MG63 (cell line): ENCODE measurements at regions not wholly inside any gene's neighbourhood (a gene's known extent, or its start where the extent isn't known, plus 50 kb on each side); places are given as distances from the start of the nearest gene placed in this dataset.
A peak's percentile ranks its signal among the peaks of the same experiment; 100 is the strongest.
"Not testable (repeated sequence)": the region's sequence is repeated elsewhere in the genome, so short reads cannot be mapped to it uniquely, and the experiment has no call there.

ENCODE experiments used
- DNase-seq: peaks from one replicate; pipeline ENCODE4 v3.0.0-alpha.2; 2020
- H3K27me3 ChIP-seq: fragments of 250-450 bp; sonication (Bioruptor Pico); 2 replicates; pipeline ENCODE4 v1.5.1; 2020; ENCODE audit warnings: mild to moderate bottlenecking, moderate library complexity
- H3K36me3 ChIP-seq: fragments of 250-450 bp; sonication (Bioruptor Pico); 2 replicates; pipeline ENCODE4 v1.5.1; 2020; ENCODE audit warnings: mild to moderate bottlenecking, moderate library complexity
- H3K4me3 ChIP-seq: fragments of 250-450 bp; sonication (Bioruptor Pico); 2 replicates; pipeline ENCODE4 v1.5.1; 2020; ENCODE audit warnings: mild to moderate bottlenecking, moderate library complexity
- H3K9me3 ChIP-seq: fragments of 250-450 bp; sonication (Bioruptor Pico); 2 replicates; pipeline ENCODE4 v1.5.1; 2020; ENCODE audit warnings: mild to moderate bottlenecking, moderate library complexity

- Histone ChIP-seq H3K27me3 (no peaks in the 10 kb centered on the region), H3K9me3 (no peaks in the 10 kb centered on the region), H3K36me3 (no peaks in the 10 kb centered on the region), H3K4me3 (no peak overlapping the region)
- no peak for DNase-seq
Observed at GRCh38 chr4:183374950-183375555, 52.8 kb upstream of the CLDN24 start.

GRCh38 chr4:183376381-183376780, 54.2 kb upstream of the CLDN24 start:
- H3K36me3 ChIP-seq: no peaks in the 10 kb centered on the region
- H3K9me3 ChIP-seq: no peaks in the 10 kb centered on the region
- H3K27me3 ChIP-seq: no peaks in the 10 kb centered on the region
- H3K4me3 ChIP-seq: no peak overlapping the region
- no peak for DNase-seq

- no peak for DNase-seq
- Histone ChIP-seq H3K4me3 (no peak overlapping the region), H3K27me3 (no peaks in the 10 kb centered on the region), H3K9me3 (no peaks in the 10 kb centered on the region), H3K36me3 (no peaks in the 10 kb centered on the region)
Observed at GRCh38 chr4:183377491-183377890, 55.3 kb upstream of the CLDN24 start.

DNA sequence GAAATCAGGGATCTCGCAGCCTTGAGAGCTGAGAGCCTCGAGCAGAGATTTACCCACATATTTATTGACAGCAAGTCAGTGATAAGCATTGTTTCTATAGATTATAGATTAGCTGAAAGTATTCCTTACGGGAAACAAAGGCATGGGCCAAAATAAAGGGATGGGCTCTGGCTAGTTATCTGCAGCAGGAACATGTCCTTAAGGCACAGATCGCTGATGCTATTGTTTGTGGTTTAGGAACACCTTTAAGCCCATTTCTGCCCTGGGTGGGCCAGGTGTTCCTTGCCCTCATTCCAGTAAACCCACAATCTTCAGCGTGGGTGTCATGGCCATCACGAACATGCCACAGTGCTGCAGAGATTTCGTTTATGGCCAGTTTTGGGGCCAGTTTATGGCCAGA, 56.1 kb upstream of the CLDN24 start:
- not testable (repeated sequence) for H3K9me3 ChIP-seq, H3K36me3 ChIP-seq, H3K4me3 ChIP-seq, DNase-seq, H3K27me3 ChIP-seq

DNA sequence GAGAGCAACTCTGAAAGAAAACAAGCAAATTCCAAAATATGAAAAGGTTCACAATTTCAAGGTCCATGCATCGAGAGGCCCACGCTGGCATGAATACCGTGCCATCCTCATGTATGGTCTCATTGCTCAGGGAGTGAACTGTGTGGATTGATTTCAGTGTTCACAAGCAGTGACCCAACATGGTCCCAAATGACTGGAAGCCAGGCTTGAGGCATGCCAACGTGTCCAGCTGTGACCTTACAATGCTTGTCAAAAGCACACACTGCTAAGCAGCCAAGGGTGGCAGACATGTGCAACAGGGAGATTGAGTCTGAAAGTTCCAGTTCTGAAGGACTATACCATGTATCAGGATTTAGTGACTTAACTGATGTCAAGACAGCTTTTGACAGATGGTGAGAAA, 58.7 kb upstream of the CLDN24 start:
- Histone ChIP-seq H3K36me3 (no peaks in the 10 kb centered on the region), H3K4me3 (no peak overlapping the region), H3K27me3 (no peaks in the 10 kb centered on the region), H3K9me3 (no peaks in the 10 kb centered on the region)
- DNase-seq: no peak

- Histone ChIP-seq H3K4me3 (no peak overlapping the region), H3K9me3 (no peaks in the 10 kb centered on the region), H3K27me3 (no peaks in the 10 kb centered on the region), H3K36me3 (no peaks in the 10 kb centered on the region)
- no peak for DNase-seq
Observed at GRCh38 chr4:183383606-183384005, 60.8 kb upstream of the CDKN2AIP start.

DNA sequence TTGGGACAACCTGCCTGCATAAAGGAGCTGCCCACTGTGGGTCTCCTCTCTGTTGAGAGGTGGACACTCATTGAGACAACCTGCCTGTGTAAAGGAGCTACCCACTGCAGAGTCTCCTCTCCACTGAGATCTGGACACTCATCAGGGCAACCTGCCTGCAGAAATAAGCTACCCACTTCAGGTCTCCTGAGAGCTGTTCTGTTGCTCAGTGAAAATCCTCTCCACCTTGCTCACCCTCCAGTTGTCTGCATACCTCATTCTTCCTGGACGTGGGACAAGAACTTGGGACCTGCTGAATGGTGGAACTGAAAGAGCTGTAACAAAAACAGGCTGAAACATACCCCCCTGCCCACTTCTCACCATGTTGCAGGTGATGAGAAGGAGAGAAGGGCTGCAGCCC, 59.9 kb upstream of the CDKN2AIP start:
- H3K4me3 ChIP-seq: no peak overlapping the region
- H3K36me3 ChIP-seq: no peaks in the 10 kb centered on the region
- DNase-seq: no peak
- no peaks in the 10 kb centered on the region for H3K9me3 ChIP-seq
- H3K27me3 ChIP-seq: no peaks in the 10 kb centered on the region

DNA sequence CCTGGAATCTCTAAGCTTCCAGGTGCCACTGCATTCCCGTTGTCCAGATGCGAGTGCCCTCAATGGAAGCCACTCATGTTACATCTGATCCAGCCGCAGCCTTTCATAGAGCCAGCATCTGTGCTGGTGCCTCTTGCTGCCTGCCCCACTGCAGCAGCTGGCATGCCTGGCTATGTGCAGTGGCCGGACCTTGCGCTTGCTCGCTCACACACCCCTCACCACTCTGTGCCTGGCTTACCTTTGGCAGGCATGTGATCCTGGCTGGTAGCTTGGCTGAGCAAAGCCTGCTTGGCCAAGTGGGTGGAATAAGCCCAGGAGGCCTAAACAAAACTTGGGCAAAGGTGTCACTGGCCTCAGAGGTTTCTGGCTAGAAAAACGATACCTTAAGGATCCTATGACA, 59.5 kb upstream of the CDKN2AIP start:
- H3K4me3 ChIP-seq: no peak overlapping the region
- H3K9me3 ChIP-seq: no peaks in the 10 kb centered on the region
- no peaks in the 10 kb centered on the region for H3K36me3 ChIP-seq
- no peak for DNase-seq
- H3K27me3 ChIP-seq: no peaks in the 10 kb centered on the region

DNA sequence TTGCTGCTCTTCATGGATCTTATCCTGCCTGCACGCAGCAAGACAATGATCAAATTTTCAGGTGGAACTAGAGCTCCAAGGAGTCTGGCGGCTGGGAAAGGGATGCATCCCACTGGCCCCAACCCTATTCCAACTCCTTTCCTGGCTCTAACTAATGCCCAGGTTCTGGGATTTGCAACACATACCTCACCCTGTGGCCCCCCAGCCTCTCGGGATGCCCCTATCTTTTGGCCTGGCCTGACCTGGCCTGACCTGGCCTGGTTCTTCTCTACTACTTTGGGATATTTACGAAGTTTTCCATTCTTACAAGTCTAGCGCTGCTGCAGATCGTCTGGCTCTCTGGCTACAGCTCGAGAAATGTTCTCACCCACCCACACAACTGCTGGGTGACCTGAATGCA, 56.4 kb upstream of the CDKN2AIP start:
- DNase-seq: no peak
- no peaks in the 10 kb centered on the region for H3K36me3 ChIP-seq
- H3K4me3 ChIP-seq: no peak overlapping the region
- no peaks in the 10 kb centered on the region for H3K27me3 ChIP-seq
- no peaks in the 10 kb centered on the region for H3K9me3 ChIP-seq

DNA sequence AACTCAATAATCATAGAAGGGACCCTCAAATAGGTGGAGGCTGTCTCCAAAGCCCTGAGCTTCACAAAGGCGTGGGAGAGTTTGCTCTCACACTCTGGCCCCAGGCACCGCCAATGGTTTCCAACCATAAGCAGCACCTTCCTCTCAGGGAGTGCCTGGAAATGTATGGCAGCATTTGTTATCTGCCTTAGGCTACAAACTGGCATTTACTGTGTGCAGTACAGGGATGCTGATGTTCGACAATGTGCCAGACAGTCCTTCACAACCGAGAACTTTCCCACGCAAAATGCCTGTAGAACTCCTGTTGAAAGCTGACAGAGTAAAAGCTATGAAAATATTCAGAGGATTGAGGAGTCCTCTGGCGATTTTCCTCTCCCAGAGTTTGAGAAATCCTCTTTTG, 55.7 kb upstream of the CDKN2AIP start:
- Histone ChIP-seq H3K36me3 (no peaks in the 10 kb centered on the region), H3K27me3 (no peaks in the 10 kb centered on the region), H3K4me3 (no peak overlapping the region), H3K9me3 (no peaks in the 10 kb centered on the region)
- no peak for DNase-seq

DNA sequence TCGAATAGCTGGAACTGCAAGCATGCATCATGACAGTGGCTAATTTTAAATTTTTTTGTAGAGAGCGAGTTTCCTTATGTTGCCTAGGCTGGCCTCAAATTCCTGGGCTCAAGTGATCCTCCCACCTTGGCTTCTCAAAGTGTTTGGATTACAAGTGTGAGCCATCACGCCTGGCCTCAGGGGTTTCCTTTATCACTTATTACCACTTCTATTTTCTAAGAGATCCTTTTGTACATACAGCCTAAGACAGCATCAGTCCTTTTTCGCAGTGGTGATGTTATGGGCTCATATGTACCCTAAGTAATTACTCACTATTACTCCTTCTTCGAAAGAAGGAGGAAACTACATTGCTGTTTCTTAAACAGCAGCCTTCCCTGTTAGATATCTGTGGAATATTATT, 54.1 kb upstream of the CDKN2AIP start:
- Histone ChIP-seq H3K36me3 (no peaks in the 10 kb centered on the region), H3K4me3 (no peak overlapping the region), H3K27me3 (no peaks in the 10 kb centered on the region), H3K9me3 (no peaks in the 10 kb centered on the region)
- peak; percentile 6 for DNase-seq

- H3K36me3 ChIP-seq: no peaks in the 10 kb centered on the region
- H3K9me3 ChIP-seq: no peaks in the 10 kb centered on the region
- H3K4me3 ChIP-seq: no peak overlapping the region
- no peak for DNase-seq
- H3K27me3 ChIP-seq: no peaks in the 10 kb centered on the region
Observed at GRCh38 chr4:183391204-183391603, 53.2 kb upstream of the CDKN2AIP start.

DNA sequence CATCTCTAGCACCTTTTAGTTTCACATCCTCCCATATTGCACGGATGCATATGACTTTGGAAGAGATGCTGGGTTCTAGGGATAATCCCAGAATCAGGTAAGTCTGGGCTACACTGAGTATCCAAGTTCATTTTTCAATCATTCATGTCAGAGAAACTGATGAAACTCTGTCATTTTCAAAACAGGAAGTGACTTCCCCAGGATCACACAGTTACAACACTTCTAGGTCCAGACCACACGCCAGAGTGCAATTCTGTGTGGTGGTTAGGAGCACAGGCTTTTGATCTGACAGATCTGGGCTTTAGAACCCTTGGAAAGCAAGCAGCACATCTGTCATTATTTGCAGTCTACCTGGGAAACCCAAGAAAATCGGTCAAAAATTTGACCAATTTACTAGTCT, 52.1 kb upstream of the CDKN2AIP start:
- no peaks in the 10 kb centered on the region for H3K27me3 ChIP-seq
- H3K9me3 ChIP-seq: no peaks in the 10 kb centered on the region
- H3K4me3 ChIP-seq: no peak overlapping the region
- no peaks in the 10 kb centered on the region for H3K36me3 ChIP-seq
- no peak for DNase-seq

DNA sequence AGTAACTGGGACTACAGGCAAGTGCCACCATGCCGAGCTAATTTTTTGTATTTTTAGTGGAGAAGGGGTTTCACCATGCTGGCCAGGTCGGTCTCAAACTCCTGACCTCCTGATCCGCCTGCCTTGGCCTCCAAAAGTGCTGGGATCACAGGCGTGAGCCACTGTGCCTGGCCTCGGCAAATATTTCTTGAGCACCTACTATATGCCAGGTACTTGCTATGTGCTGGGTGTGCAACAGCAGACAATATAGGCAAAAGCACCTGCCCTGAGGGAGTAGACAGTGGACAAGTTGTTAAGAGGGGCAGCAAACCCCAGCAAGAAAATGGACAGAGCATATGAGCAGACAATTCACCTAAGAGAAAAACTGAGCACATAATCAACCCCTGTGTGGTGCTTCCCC, 51.0 kb upstream of the CDKN2AIP start:
- Histone ChIP-seq H3K27me3 (no peaks in the 10 kb centered on the region), H3K4me3 (no peak overlapping the region), H3K9me3 (no peaks in the 10 kb centered on the region), H3K36me3 (no peaks in the 10 kb centered on the region)
- DNase-seq: no peak

DNA sequence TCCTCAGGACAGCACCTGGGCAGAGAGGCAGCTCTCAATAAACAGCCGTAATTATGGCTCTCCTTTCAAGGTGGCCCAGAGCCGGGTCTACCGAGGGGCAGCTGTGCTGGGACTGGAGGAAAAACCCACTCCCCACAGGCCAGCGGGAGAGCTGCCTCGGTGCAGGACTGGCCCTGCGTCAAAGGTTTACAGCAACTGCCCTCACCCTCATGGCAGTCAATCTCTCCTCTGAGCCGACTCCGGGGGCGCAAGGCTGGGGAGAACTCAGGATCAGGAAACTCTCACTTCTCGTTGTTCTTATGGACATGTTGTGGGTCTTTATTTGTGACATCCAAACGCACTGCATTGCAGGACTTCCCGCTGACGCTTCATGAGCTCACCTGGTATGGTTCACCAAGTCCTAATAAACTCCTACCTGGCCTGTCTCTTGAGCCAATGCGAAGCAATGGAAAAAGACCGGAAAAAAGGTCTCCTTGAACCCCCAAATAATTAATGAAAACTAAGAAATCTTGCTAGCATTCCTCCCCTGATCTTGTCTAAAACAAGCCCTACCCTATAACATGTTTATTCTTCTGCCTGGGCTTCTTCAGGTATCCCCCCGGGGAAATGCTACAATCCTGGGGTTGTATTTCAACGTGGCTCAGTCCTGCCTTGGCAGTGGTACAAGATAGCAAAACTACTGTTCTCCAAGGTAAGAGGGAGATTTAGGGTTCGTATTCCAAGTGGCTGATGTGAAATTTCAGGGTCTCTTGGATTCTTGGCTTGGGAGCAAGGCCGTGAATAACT, 50.1 kb upstream of the CDKN2AIP start:
- no peak overlapping the region for H3K4me3 ChIP-seq
- no peaks in the 10 kb centered on the region for H3K27me3 ChIP-seq
- no peak for DNase-seq
- H3K9me3 ChIP-seq: no peaks in the 10 kb centered on the region
- no peaks in the 10 kb centered on the region for H3K36me3 ChIP-seq
